NOMO-1 (cell line): ENCODE measurements at regions not wholly inside any gene's neighbourhood (a gene's known extent, or its start where the extent isn't known, plus 50 kb on each side); places are given as distances from the start of the nearest gene placed in this dataset.

Experiments used
- DNase-seq, 2 experiments: peaks; one replicate each; lab custom pipeline; 2025; ENCODE audit not compliant: unreplicated experiment in 2 of 2; lab: John Stamatoyannopoulos, UW

DNA sequence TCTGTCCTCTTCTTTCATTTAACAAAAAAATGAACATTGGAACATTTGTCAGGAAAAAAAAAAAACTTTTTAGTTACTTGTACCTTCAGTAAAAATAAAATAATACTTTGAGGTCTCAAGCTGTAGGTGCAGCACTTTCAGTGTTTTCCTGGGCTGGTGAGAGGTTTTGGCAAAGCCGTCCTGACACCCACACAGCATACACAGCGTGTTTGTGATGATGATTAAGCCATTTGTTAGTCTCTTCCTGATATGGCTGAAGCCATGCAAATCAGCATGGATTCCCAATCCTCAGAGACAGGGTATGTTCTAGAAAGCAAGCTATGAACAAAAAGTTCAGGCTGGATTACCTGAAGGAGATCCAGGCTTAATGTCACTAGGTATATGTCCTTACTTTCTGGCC lies 236.8 kb downstream of the ZNF516 start:
- DNase-seq, result no peak

DNA sequence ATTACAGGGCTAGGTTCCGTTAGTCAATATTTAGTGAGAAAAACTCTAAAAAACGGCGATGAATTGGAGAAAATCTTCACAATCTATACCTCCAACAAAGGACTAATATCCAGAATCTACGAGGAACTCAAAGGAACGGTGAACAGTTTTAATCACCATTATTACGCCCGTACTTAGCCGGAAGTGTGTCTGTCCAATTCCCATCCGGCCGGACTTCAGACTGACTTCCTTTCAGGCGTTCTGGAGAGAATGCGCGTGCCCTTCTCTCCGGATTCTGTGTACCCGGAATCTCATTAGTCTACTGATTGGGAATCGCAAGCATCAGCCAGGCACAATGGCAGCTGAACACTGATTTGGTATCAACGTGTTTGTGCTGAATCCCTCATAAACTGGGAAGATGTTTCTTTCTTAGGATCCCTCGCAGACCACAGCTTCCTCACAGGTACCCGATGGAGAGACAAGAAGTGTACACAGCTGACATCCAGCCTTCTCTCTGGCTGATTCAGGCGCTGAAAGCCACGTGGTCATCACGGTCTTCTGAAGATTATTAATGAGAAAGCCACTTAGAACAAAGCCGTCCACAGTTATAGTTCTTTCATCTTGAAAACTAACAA lies 239.9 kb downstream of the ZNF516 start:
- no peak for DNase-seq

DNA sequence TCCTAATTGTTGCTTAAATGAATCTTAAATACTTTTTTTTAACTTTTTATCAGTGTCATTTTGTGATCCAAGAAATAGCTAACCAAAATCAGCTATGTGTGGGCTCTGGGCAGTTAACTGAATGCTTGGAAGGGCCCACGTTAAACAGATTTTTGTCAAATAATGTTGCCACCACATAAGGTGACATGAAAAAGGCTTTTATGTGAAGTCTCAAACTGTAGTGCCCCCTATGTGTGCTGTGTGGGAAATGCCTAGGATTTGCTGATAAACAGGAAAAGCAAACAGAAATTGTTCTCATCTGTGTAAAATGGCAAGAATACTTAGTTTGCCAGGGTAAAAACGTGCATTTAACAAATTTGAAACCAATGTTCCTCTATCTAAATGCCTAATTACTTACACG lies 242.2 kb downstream of the ZNF516 start:
- peak in 1 of 2 experiments; percentile 2 for DNase-seq

DNA sequence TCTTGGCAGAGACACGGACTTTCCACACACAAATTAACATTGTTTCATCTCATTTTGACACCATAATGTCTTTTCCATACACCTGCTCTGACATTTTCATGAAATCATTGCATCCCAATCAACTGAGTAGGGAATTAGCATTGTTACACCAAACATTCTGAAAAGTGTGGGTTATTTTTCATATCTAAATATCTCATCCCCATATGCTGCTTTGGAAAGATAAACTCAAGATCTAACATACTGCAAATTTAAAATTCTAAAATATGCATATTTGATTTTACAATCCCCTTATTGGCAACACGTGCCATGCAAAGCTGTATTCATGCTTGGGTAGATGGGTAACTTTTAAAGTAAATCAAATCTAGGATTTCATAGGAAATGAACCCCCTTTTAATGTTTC lies 242.9 kb downstream of the ZNF516 start:
- DNase-seq, result no peak

DNA sequence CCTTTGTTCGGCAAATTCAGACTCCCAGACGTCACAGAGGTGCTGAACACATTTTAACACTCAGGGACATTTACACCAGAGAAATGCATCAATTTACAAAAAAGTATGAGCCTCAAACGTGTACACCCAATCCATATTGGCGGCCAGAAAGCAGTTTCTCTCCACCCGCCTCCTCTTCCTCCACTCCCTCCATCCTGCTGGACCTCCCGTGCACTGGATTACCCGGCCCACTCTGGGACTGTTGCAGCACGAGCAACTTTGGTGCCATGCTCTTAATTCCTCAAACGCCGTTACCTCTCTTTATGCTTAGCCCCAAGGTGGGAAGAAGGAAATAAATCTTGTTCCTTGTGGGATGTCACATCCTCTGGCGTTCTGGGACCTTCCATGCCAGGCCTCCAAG lies 243.4 kb downstream of the ZNF516 start:
- DNase-seq, result no peak

DNA sequence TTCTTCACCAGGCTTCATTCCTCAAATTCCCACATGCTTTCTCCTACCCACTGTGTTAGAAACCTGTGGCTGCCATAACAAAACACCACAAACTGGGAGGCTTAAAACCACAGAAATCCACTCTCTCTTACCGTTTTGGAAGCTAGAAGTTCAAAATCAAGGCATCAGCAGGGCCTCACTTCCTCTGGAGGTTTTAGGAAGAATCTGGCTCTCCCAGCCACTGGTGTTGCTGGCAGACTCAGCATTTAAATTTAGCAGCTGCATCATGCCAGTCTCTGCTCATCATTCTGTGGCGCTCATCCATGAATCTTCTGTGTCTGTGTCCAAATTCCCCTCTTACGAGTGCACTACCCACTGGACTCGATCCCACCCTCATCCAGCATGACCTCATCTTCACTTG lies 248.5 kb downstream of the ZNF516 start:
- no peak for DNase-seq

DNA sequence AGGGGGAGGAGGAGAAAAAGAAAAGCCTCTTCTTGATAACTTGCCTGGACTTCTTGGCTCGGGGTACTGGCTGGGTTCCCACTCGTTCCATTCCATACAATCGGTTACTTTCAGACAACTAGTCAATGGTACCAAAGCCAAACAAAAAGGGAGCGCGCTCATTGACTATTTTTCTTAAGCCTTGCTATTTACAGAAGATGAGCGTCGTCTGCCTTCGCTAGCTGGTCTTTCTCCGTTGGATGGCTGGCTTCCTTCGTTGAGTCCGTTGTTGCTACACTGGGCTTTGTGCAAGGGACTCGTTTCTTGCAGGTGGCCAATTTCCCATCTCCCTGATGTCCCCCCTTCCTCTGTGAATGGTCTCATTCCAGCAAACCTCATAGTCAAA lies 260.4 kb downstream of the ZNF516 start:
- DNase-seq, result no peak

DNA sequence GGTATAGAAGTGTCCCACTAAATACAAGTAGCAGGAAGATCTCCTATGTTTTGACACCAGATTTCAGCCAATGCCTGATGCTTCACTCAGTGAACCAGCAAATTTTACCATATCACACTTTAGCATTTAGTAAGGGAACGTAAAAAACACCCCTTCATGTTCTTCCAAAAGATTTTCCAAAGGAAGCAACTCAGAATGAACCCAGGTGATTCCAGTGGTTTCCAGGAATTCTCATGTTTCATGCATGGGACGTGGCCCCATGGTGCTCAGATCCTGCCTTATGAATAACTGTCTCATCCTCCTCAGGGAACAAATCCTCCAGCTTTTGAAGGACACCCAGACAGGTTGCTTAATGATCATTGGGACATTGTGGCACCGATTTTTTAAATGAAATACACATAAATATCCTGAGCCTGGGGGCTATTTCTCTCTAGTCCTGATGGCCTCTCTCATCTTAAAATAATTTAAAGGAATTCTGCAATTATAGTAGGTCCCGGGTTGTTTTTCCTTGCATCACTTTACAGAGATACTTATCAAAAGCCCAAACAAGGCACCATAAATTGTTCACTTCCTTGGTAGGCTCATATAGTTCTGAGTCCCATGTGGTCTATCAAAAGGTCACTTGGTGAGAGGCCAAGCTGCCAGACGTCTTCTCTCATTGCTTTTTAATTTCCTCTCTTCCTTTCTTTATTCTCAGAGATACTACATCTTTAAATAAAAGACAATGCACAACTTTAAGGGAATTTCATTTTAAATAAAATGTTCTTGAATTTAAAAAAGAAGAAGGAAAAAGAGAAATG lies 261.0 kb downstream of the ZNF516 start:
- no peak for DNase-seq

DNA sequence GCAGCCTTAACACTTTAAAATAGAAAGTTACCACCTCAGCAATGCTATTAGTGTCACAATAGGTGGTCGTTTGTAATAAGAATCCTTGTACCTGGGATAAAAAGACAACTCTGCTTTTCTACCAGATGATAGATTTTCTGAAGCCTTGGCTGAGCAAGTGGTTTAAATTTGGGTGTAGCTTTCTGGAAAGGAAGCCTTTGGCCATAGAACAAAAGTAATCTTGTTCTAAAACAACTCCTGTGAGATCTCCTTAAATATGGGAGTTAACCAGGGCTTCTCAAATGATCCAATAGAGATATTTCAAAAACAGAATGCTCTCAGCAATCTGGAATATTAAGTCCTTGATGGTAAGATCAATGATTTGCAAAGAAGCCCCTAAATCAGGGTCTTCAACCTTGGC lies 261.6 kb downstream of the ZNF516 start:
- DNase-seq, result no peak

DNA sequence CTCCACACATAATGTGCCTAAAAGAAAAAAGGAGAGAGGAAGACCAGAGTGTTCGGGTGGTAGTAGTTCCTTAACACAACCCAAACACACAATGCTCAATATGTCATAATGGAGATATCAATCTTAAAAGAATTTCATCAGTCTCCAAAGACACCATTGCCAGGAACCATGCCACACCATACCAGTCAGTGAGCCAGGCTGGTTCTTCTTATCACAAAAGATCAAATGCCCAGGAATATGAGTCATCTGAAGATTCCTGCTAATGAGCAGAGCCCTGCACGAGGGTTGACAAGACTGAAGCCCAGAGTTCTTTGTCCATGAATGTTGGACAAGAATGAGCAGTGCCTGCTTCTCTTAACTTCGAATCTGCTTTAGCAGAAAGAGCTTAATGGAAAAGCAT lies 262.3 kb downstream of the ZNF516 start:
- DNase-seq, result no peak

DNA sequence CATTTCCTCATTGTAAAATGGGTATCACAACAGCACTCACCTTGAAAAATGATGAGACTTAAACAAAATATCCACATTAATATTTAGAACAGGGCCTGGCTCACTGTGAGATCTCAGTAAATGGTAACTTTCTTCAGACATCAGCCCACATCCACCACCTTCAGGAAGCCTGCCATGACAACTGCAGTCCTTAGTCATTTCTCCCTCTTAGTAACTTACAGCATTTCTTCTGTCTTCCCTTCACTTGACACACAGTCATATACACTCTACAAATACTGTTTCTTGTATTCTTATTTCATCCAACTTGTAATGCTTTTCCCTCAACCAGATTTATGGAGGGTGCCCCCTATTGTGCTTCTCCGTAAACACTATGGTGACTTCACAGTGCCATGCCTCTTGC lies 263.0 kb downstream of the ZNF516 start:
- DNase-seq, result no peak

DNA sequence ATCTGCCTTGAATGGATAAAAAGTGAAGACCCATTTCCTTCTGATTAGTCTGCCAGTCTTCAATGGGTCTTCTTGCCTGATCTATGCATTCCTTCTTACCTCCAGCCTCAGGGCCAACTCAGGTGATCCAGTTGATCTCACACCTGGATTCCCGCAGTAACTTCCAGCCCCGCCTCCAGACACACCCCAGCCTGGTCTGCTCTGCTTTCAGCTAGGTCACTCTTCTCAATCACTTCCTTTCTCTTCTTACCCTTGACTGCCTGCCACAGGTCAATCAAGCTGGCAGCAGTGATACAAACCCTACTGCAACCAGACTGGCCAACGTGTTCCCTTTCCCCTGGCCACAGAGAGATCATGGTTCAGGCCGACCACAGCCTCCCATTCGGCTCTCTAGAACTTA lies 263.6 kb downstream of the ZNF516 start:
- DNase-seq, result no peak

DNA sequence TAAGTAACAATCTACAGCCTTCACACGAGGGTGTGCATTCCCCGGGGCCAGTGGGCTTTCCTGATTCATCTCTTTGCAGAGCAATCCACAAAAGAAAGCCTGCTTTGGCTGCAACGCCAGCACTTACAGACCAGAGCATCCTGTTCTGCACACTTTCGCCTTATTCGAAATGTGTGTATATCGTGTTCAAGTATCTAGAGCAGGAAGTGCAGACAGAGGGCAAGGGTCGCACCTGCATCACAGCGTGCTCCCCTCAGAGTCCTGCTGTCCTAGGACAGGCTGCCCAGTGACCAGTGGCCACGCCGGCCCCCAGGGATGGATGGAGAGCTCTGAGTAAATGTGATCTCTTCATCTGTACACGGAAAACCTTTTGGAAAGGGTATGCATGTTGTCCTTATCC lies 264.3 kb downstream of the ZNF516 start:
- DNase-seq, result no peak

DNA sequence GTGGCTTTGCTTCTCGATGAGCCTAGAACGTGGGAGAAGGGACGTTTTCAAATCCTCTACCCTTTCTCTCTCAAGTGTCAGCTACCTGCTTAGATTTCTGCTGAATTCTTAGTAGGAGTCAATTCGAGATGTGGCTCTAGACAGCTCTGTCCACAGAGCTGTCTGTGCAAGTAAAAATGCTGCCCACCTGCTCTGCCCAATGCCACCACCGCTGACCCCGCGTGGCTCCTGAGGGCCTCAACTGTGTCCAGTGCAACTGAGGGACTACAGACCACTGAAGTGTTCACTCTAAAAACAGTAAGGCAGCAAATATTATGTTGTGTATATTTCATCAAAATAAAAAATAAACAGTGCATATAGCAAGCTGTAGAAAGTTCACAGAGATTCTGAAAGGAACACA lies 266.3 kb downstream of the ZNF516 start:
- DNase-seq, result no peak

DNA sequence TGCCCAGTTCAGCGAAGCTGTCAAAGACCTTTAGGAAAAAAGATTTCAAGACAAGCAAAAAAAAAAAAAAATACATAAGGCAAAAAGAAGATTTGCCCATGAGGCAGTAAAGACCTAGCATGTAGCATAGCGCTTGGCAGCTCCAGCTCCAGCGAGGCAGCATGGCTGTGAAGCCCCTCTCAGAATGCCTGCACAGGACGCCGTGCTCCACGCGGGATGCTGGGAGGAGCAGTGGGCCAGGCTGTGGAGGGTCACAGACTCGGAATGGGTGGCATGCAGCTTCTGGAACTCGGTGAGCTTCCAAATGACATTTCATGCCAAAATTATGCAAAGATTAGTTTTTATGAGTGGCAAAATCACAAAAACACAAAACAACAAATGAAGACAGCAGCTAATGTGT lies 267.3 kb downstream of the ZNF516 start:
- no peak for DNase-seq

DNA sequence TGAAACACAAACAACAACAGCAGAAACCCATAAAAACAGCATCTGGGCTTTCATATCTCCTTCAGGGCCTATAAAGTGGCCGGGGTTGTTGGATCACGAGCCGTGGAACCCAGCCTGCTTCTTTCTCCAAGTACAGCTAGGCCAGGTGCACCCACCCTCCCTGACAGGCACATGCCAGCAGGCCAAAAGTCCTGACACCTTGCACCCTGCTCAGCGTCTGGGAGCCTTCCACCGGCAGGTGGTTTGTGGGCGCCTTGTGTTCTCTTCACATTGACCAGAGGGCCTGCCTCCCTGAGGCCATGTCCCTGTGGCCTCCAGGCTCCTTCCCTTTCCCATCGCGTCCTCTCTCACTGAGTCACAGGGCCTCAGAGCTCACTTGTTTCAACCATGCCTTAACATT lies 271.6 kb downstream of the ZNF516 start:
- DNase-seq, result no peak

DNA sequence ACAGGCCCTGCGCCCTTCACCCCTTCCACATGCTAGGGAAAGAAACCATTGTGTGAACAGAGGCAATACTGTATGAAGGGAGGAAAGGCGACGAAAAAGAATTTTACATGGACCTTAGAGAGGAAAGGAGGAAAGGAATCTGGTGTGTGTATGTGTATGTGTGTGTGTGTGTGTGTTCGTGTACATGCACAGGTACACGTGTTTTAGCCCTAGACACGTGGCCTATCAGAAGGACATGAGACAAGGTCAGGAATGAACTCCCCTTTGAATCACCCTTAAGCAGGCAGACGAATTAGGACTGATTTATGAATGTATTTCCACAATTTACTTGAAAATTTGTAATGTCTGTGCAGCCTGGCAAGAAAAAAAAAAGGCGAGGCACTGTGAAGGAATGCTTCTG lies 276.0 kb downstream of the ZNF516 start:
- DNase-seq, result no peak

DNA sequence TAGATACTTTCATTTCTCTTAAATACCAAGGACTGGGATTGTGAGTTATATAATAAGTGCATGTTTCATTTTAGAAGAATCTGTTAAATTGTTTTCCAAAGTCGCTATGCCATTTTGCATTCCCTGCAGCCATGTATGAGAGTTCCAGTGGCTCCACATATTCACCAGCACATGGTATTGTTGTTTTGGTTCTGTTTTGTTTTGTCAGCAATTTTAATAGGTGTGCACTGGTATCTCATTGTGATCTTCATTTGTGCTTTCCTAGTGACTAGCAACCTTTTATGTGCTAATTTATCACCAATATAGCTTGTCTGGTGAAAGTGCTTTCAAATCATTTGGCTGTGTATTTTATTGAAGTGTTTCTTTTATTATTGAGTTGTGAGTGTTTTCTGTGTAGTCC lies 278.9 kb downstream of the ZNF516 start:
- DNase-seq, result no peak

DNA sequence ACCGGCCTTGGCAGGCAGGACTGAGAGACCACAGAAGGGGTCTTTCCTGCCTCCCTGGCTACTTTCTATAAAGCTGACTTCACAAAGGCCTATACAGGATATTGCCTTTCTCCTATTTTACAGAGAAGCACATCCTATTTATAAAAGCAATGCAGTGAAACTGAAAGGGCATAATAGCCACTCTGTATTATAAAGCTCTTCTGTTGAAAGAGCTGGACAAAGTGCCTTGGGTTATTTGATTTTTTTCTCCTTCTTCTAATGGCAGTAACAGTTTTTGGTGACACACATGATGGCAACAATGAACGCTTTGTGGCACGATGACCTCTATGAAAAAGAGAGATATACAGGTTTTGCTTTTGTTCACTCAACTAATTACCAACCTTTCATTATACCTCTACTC lies 281.1 kb downstream of the ZNF516 start:
- DNase-seq, result no peak

DNA sequence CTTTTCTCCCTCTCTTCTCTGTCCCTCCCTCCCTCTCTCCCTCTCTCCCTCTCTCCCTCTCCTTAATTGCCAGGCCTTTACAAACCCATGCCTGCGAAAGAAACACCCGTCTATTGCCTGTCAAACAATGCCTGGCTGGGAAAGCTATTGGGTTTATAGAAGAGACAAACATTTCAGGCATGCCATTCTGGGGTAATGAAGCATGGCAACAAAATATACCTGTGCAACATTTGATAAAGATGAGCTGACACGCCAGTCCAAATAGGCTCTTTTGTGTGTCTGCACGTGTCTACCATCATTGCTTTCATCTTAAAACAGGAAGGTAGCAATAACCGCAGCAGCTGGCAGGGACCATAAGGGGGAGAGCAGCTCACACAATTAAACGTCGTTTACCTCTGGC lies 282.1 kb downstream of the ZNF516 start:
- DNase-seq, result peak in 1 of 2 experiments; percentile 0

DNA sequence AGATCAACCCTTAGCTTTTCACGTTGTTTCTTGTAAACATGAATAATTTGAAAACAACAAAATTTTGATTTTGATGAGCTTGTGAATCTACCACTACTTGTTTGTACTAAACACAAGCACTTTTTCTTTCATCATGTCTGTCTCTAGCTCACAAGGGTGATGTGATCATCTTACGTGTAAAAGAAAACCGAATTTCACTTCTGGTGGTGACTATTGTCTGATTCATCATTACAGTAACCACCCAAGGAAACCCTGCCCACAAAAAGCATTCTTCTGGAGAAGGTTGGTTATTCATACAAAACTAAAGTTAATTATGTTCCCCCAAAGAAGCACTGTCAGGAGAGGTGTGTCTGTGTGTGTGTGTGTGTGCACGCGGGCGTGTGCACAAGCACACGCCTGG lies 285.4 kb downstream of the ZNF516 start:
- DNase-seq, result no peak

DNA sequence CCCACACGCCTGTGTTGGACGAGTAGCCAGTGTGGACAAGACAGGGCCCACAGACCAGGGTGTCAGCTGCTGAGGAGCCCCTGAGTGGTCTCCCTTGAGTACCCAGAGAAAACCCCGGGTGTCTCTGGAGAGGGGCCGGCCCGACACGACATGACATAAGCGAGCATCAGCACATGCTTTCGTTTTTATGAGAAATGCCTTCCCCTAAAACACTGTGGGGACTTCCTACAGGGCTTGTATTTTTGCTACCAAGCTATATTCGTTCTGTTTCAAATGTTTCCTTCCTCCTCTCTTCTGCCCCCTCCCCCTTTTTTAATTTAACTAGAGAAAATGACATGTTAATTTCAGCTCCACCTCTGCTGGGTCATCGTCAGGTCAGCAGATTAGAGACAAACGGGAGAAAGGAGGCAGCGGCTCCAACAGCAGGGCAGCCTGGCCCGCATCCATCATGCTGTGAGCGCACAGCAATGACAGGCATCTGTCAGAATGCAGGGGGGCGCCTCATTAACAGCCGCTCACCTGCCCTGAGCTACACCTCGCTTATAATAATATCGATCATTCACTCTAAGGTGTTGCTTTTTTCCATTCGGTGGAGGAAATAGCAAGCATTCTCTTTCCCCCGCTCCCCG lies 286.2 kb downstream of the ZNF516 start:
- no peak for DNase-seq
